ENCODE measurements at regions not wholly inside any gene's neighbourhood (a gene's known extent, or its start where the extent isn't known, plus 50 kb on each side); places are given as distances from the start of the nearest gene placed in this dataset.

DNA sequence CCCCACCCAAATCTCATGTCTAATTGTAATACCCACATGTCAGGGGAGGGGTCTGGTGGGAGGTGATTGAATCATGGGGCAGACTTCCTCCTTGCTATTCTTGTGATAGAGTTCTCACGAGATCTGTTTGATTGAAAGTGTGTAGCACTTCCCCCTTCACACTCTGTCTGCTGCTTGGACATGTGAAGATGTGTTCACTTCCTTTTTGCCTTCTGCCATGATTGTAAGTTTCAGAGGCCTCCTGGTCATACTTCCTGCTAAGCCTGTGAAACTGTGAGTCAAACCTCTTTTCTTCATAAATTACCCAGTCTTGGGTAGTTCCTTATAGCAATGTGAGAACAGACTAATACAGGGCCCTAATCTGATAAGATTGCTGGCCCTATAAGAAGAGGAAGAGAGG, 1514.8 kb downstream of the RPA4 start:
- Histone ChIP-seq H3K9me3 (peaks cover 0 to 7% (median 0%) of the 10 kb centered on the region in 3 donors), H3K27ac (no peak overlapping the region), H3K4me3 (no peak overlapping the region), H3K36me3 (no peaks in the 10 kb centered on the region), H3K27me3 (no peaks in the 10 kb centered on the region), H3K4me1 (no peaks in the 10 kb centered on the region)
- DNase-seq, result no peak
- intact Hi-C loops (cut with DNase I; ENCODE audit: low total_unique reads), result no loop called here
- TF ChIP-seq, protein P1, sequence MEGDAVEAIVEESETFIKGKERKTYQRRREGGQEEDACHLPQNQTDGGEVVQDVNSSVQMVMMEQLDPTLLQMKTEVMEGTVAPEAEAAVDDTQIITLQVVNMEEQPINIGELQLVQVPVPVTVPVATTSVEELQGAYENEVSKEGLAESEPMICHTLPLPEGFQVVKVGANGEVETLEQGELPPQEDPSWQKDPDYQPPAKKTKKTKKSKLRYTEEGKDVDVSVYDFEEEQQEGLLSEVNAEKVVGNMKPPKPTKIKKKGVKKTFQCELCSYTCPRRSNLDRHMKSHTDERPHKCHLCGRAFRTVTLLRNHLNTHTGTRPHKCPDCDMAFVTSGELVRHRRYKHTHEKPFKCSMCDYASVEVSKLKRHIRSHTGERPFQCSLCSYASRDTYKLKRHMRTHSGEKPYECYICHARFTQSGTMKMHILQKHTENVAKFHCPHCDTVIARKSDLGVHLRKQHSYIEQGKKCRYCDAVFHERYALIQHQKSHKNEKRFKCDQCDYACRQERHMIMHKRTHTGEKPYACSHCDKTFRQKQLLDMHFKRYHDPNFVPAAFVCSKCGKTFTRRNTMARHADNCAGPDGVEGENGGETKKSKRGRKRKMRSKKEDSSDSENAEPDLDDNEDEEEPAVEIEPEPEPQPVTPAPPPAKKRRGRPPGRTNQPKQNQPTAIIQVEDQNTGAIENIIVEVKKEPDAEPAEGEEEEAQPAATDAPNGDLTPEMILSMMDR (IDR thresholded peaks at IDR 0.05), result no peak

DNA sequence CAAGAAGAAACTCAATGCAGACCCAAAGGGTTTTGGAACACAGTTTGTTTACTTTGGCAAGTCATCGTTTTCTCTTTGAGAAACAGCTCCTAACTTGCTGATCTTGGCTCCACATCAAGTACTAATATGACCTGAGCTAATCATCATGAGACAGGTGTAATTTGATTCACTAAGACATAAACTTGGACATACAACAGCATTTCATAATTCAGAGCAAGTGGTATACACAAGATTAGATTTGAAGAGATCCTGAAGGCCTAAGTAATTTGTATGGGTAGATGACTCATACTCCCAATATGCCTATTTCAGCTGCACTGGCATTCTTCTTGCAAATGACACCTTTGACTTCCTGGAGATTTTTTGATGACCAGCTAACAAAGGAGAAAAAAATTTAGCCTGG, 1521.7 kb downstream of the RPA4 start:
- Histone ChIP-seq H3K4me1 (no peaks in the 10 kb centered on the region), H3K27me3 (no peaks in the 10 kb centered on the region), H3K4me3 (no peak overlapping the region), H3K9me3 (no peaks in the 10 kb centered on the region), H3K36me3 (no peaks in the 10 kb centered on the region), H3K27ac (no peak overlapping the region)
- no peak for DNase-seq
- TF ChIP-seq, protein P1 (IDR thresholded peaks at IDR 0.05), result no peak
- intact Hi-C loops (cut with DNase I; ENCODE audit: low total_unique reads), result no loop called here

DNA sequence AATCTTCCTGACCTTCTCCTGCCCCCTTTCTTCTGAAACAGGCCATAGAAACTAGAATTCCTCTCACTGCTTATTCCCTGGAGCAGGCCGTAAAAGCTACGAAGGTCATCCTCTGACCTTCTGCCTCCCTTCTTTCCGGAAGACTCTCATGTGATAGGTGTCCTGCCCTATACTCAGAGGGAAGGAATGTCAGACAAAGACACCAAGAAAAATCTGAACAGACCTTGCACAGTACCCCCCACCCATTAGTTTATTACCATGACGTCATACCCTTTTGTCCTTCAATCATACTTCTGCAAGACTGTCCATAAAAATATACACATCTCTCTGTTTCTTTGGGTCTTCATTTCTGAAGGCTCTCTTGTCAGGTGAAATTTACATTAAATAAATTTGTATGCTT, 1523.9 kb downstream of the RPA4 start:
- Histone ChIP-seq H3K36me3 (no peaks in the 10 kb centered on the region), H3K4me3 (no peak overlapping the region), H3K4me1 (no peaks in the 10 kb centered on the region), H3K27ac (no peak overlapping the region), H3K9me3 (no peaks in the 10 kb centered on the region), H3K27me3 (no peaks in the 10 kb centered on the region)
- TF ChIP-seq, protein P1 (IDR thresholded peaks at IDR 0.05), result no peak
- intact Hi-C loops (cut with DNase I; ENCODE audit: low total_unique reads), result no loop called here
- DNase-seq, result no peak

DNA sequence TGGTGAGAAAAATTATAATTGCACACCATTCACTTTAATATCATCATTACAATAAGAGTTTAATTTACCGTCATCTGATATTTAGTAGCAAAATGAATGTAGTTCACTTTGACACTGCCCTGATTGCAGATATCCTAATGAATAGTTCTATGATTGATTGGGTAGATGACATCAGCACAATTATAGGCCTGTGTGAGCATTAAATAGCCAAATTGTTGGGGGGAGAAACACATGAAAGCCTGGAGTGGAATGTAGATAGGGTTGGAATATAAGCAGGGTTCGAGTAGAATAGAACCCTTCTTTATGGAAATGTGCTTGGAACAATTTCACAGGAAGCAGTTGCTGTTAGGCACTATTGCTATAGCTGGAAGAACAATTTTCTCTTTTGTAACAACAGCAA, 1526.2 kb downstream of the RPA4 start:
- Histone ChIP-seq H3K27me3 (no peaks in the 10 kb centered on the region), H3K4me3 (no peak overlapping the region), H3K27ac (no peak overlapping the region), H3K4me1 (no peaks in the 10 kb centered on the region), H3K36me3 (no peaks in the 10 kb centered on the region), H3K9me3 (no peaks in the 10 kb centered on the region)
- no peak for DNase-seq
- TF ChIP-seq, protein P1 (IDR thresholded peaks at IDR 0.05), result no peak
- intact Hi-C loops (cut with DNase I; ENCODE audit: low total_unique reads), result no loop called here

DNA sequence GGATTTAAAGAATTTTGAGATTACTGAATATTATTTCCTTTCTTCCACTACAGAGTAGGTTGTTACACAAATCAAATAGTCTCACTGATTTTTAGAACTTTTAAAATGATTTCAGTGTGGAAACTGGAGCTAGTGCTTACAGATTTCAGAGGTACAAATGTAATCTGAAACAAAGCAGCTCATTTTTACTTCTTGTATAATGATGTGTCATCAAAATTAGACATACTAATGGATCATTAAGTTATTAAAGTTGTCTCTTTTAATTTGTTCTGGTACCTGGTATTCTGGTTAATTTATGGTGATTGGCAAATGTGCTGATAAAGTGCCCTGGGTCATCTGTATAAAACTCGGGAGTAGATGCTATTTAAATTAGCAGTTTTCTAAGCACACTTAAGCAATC, 1528.3 kb downstream of the RPA4 start:
- Histone ChIP-seq H3K27me3 (no peaks in the 10 kb centered on the region), H3K27ac (no peak overlapping the region), H3K36me3 (no peaks in the 10 kb centered on the region), H3K4me1 (no peaks in the 10 kb centered on the region), H3K4me3 (no peak overlapping the region), H3K9me3 (no peaks in the 10 kb centered on the region)
- TF ChIP-seq, protein P1 (IDR thresholded peaks at IDR 0.05), result no peak
- intact Hi-C loops (cut with DNase I; ENCODE audit: low total_unique reads), result no loop called here
- no peak for DNase-seq

DNA sequence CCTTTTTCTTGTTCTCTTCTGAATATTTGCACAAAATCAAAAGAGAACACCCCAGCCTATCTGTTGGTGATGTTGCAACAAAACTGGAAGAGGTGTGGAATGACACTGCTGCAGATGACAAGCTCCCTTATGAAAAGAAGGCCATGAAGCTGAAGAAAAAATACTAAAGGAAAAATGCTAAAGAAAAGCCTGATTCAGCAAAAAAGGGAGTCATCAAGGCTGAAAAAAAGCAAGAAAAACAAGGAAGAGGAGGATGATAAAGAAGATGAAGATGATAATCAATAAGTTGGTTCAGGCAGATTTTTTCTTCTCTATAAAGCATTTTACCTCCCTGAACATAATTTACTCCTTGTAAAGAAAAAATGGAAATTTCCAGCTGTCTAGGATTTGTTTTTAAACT, 1538.8 kb downstream of the RPA4 start:
- Histone ChIP-seq H3K4me3 (no peak overlapping the region), H3K36me3 (no peaks in the 10 kb centered on the region), H3K27me3 (no peaks in the 10 kb centered on the region), H3K4me1 (no peaks in the 10 kb centered on the region), H3K27ac (no peak overlapping the region), H3K9me3 (no peaks in the 10 kb centered on the region)
- intact Hi-C loops (cut with DNase I; ENCODE audit: low total_unique reads), result no loop called here
- TF ChIP-seq, protein P1 (IDR thresholded peaks at IDR 0.05), result no peak
- no peak for DNase-seq

Measured in tibial artery (tissue), 4 donors.